ENCODE measurements at regions not wholly inside any gene's neighbourhood (a gene's known extent, or its start where the extent isn't known, plus 50 kb on each side); places are given as distances from the start of the nearest gene placed in this dataset.

DNA sequence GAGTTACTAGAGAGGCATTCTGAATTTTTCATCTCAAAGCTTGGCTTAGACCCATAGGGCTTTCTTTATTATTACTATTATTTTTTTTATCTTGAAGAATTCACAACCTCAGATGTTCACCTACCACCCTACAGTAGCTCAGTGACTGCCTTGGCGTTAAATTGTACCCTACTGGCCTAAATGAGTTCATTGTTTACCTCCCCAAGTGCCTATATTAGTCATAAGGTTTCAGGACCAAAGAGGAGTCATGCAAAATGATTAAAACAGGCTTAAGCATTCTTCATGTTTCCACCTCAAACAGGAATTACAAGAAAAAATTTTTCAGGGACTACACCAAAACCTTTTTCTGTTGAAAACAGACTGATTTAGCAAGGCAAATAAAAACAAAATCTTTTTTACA, 751.5 kb downstream of the SQOR start:
- H3K4me3 ChIP-seq (replicated peaks in 1 of 3; ENCODE audit: insufficient read depth in 1 of 3, low read depth in 2 of 3, low read length in 3 of 3) = no peak overlapping the region
- WGBS (ENCODE audit: low lambda C conversion rate) = 0% methylated on average over 1 of the region's 1 CpG
- H3K4me2 ChIP-seq (ENCODE audit: low read depth, low read length) = no peak overlapping the region
- no peak overlapping the region for H2AFZ ChIP-seq (ENCODE audit: low read length)
- no peaks in the 10 kb centered on the region for H3K36me3 ChIP-seq (replicated peaks in 1 of 2; ENCODE audit: control insufficient read depth in 1 of 2, insufficient read depth in 2 of 2, low read length in 2 of 2)
- H3K27me3 ChIP-seq (ENCODE audit: control insufficient read depth in 1 of 2, insufficient read depth in 2 of 2, low read length in 2 of 2) = no peaks in the 10 kb centered on the region
- no peak for DNase-seq (ENCODE audit: low spot score)
- CTCF ChIA-PET (ENCODE audit: low intra/inter-chr PET ratio, low total read pairs) = no interaction called here
- peaks cover 81% of the 10 kb centered on the region for H3K9me3 ChIP-seq (ENCODE audit: low read length)
- intact Hi-C loops (cut with micrococcal nuclease; ENCODE audit: unreplicated experiment) = no loop called here
- POLR2A ChIA-PET = no interaction called here
- no peak overlapping the region for H3K9ac ChIP-seq (ENCODE audit: insufficient read depth, low read depth, low read length)
- no peaks in the 10 kb centered on the region for H4K20me1 ChIP-seq (ENCODE audit: insufficient read depth, low read length)
- no peak for FAIRE-seq
- H3K27ac ChIP-seq (ENCODE audit: extremely low read length, insufficient read depth, low read length) = no peak overlapping the region
- no peak for ATAC-seq
- H3K4me1 ChIP-seq (ENCODE audit: insufficient read depth, low read length) = no peaks in the 10 kb centered on the region
- no TSS peak for BruUV-seq (replicated peaks)
- in situ Hi-C loops (cut with HindIII; ENCODE audit: extremely low pct_ligation_motif_present, low pct_unique_long_range_greater_than_20kb) = no loop called here
- H3K79me2 ChIP-seq (ENCODE audit: insufficient read depth, low read length) = no peaks in the 10 kb centered on the region
- no peak for TF ChIP-seq POLR2A (IDR thresholded peaks at IDR 0.05; ENCODE audit: insufficient read depth in 1 of 2, low read depth in 2 of 2, low read length in 2 of 2)
- no peak for TF ChIP-seq CEBPZ (IDR thresholded peaks at IDR 0.05; ENCODE audit: low read length)
- TF ChIP-seq, protein P1, sequence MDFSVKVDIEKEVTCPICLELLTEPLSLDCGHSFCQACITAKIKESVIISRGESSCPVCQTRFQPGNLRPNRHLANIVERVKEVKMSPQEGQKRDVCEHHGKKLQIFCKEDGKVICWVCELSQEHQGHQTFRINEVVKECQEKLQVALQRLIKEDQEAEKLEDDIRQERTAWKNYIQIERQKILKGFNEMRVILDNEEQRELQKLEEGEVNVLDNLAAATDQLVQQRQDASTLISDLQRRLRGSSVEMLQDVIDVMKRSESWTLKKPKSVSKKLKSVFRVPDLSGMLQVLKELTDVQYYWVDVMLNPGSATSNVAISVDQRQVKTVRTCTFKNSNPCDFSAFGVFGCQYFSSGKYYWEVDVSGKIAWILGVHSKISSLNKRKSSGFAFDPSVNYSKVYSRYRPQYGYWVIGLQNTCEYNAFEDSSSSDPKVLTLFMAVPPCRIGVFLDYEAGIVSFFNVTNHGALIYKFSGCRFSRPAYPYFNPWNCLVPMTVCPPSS (IDR thresholded peaks at IDR 0.05) = no peak
- no peak for TF ChIP-seq SALL2 (CRISPR knock-in tag; IDR thresholded peaks at IDR 0.05)
- no peak for TF ChIP-seq TFDP2 (CRISPR knock-in tag; IDR thresholded peaks at IDR 0.05)
- TF ChIP-seq, protein P2, sequence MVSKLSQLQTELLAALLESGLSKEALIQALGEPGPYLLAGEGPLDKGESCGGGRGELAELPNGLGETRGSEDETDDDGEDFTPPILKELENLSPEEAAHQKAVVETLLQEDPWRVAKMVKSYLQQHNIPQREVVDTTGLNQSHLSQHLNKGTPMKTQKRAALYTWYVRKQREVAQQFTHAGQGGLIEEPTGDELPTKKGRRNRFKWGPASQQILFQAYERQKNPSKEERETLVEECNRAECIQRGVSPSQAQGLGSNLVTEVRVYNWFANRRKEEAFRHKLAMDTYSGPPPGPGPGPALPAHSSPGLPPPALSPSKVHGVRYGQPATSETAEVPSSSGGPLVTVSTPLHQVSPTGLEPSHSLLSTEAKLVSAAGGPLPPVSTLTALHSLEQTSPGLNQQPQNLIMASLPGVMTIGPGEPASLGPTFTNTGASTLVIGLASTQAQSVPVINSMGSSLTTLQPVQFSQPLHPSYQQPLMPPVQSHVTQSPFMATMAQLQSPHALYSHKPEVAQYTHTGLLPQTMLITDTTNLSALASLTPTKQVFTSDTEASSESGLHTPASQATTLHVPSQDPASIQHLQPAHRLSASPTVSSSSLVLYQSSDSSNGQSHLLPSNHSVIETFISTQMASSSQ (IDR thresholded peaks at IDR 0.05; ENCODE audit: low read depth) = no peak
- TF ChIP-seq, protein P2 (CRISPR knock-in tag; IDR thresholded peaks at IDR 0.05; ENCODE audit: borderline replicate concordance) = no peak
- TF ChIP-seq ZNF333 (CRISPR knock-in tag; IDR thresholded peaks at IDR 0.05; ENCODE audit: borderline replicate concordance) = no peak
- TF ChIP-seq, protein P3, sequence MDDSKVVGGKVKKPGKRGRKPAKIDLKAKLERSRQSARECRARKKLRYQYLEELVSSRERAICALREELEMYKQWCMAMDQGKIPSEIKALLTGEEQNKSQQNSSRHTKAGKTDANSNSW (CRISPR knock-in tag; IDR thresholded peaks at IDR 0.05; ENCODE audit: borderline replicate concordance) = no peak
